Adrenal gland (tissue), 9 donors: ENCODE measurements at regions not wholly inside any gene's neighbourhood (a gene's known extent, or its start where the extent isn't known, plus 50 kb on each side); places are given as distances from the start of the nearest gene placed in this dataset.
"Not testable (repeated sequence)": the region's sequence is repeated elsewhere in the genome, so short reads cannot be mapped to it uniquely, and the experiment has no call there.

Experiments used
- DNase-seq, 7 donors: peaks; one replicate each; pipeline ENCODE4 v3.0.0-alpha.2; 2019 to 2020
- H3K27ac ChIP-seq, 5 donors: fragments of 200-600 bp; sonication (generic) in 4 of 5; 1 replicate in 3 of 5; 2 replicates in 2 of 5; pipeline versions ENCODE4 v1.5.1 to v1.8.0; 2016 to 2020; ENCODE audit warnings: mild to moderate bottlenecking in 1 of 5
- H3K27me3 ChIP-seq: fragments of 200-600 bp; 2 replicates; pipeline ENCODE4 v1.8.0; 2021
- H3K36me3 ChIP-seq, 2 donors: fragments of 200-600 bp; replicated peaks in 1 of 2; 1 replicate in 1 of 2; 2 replicates in 1 of 2; pipeline versions ENCODE4 v1.5.1 to v1.8.0; 2018 to 2022
- H3K4me1 ChIP-seq, 2 donors: fragments of 200-600 bp; replicated peaks in 1 of 2; 1 replicate in 1 of 2; 2 replicates in 1 of 2; pipeline versions ENCODE4 v1.5.1 to v1.8.0; 2018 to 2021
- H3K4me3 ChIP-seq, 4 donors: fragments of 200-600 bp; sonication (generic) in 3 of 4; one replicate each; pipeline ENCODE4 v1.5.1; 2016 to 2018
- H3K9me3 ChIP-seq, 3 donors: fragments of 200-600 bp; sonication (generic) in 1 of 3; replicated peaks in 1 of 3; 1 replicate in 2 of 3; 2 replicates in 1 of 3; pipeline versions ENCODE4 v1.5.1 to v1.8.0; 2016 to 2021
- POLR2A ChIP-seq, 2 donors: fragments of 450-650 bp; IDR thresholded peaks; one replicate each; pipeline ENCODE4 v1.6.1; 2017; ENCODE audit warnings: antibody characterized with exemption in 2 of 2, mild to moderate bottlenecking in 2 of 2, moderate library complexity in 1 of 2
- WGBS, 4 donors: extraction: QIAGEN DNeasy Blood & Tissue Kit in 2 of 4; methylation state at CpG; one replicate each; pipeline versions ENCODE4 v1.1.5 to v1.1.7; 2013 to 2017; 5-methylcytosine and 5-hydroxymethylcytosine counted together
- intact Hi-C, 2 donors: fragments of 100-400 bp; cut with DNase I; formaldehyde crosslinking; loops; one replicate each; pipeline versions ENCODE4 v1.14.1 to v1.15.0; 2022 to 2023
- TF ChIP-seq, protein P1 (sequence below), 6 experiments: fragments of 450-650 bp in 4 of 6; fragments of 200-600 bp in 2 of 6; sonication (generic) in 1 of 6; IDR thresholded peaks; 1 replicate in 5 of 6; 2 replicates in 1 of 6; pipeline versions ENCODE4 v1.5.1 to v1.8.0; 2016 to 2021; ENCODE audit warnings: antibody characterized with exemption in 6 of 6, mild to moderate bottlenecking in 2 of 6, moderate library complexity in 1 of 6
- donor health status: healthy with polysubstance abuse.
- donor health status: Bipolar disorder and iron deficiency.
- donor health status: DM: yes; HTN: yes; CAD: no.
- donor health status: DM: no; HTN: no; CAD: no.
- donor health status: DM: no; HTN: no; CAD: no.

DNA sequence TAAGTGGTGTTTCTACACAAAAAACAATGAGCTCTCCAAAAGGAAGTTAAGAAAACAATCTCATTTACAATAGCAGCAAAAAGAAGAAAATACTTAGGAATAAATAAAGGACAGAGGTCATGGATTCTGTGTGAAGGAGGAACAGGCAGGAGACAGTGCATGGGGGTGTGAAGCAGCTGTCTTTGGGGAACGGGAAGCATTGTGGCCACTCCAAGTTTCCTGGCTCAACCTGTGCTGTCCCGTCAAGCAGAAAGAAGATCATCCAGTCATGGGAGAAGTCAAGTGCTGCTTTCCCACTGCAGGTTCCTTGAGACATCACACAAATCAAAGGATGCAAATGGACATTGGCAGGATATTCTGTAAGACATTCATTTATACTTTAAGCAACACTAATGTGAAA is 66.1 kb upstream of the MAML3 start:
- no peaks in the 10 kb centered on the region for H3K9me3 ChIP-seq
- TF ChIP-seq, protein P1, sequence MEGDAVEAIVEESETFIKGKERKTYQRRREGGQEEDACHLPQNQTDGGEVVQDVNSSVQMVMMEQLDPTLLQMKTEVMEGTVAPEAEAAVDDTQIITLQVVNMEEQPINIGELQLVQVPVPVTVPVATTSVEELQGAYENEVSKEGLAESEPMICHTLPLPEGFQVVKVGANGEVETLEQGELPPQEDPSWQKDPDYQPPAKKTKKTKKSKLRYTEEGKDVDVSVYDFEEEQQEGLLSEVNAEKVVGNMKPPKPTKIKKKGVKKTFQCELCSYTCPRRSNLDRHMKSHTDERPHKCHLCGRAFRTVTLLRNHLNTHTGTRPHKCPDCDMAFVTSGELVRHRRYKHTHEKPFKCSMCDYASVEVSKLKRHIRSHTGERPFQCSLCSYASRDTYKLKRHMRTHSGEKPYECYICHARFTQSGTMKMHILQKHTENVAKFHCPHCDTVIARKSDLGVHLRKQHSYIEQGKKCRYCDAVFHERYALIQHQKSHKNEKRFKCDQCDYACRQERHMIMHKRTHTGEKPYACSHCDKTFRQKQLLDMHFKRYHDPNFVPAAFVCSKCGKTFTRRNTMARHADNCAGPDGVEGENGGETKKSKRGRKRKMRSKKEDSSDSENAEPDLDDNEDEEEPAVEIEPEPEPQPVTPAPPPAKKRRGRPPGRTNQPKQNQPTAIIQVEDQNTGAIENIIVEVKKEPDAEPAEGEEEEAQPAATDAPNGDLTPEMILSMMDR (IDR thresholded peaks at IDR 0.05): no peak
- no peak overlapping the region for H3K27ac ChIP-seq
- no peaks in the 10 kb centered on the region for H3K27me3 ChIP-seq
- H3K4me1 ChIP-seq: no peaks in the 10 kb centered on the region
- WGBS, 4 donors: 59 to 71% (median 63%) methylated on average over 2 of the region's 2 CpGs
- no peaks in the 10 kb centered on the region for H3K36me3 ChIP-seq
- intact Hi-C loops: no loop called here
- DNase-seq: no peak
- no peak overlapping the region for H3K4me3 ChIP-seq

DNA sequence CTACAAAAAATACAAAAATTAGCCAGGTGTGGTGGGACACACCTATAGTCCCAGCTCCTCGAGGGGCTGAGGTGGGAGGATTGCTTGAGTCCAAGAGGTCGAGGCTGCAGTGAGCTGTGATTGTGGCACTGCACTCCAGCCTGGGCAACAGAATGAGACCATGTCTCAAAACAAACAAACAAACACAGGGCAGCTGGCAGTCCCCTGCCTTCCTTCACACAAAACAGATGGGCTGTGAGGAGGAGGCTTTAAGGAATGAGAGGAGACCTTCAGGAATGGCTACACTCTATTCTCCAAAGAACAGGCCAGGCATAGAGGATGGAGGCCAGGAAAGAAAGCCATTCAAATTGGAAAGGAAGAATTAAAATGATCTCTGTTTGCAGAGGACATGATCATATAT is 65.6 kb upstream of the MAML3 start:
- no peaks in the 10 kb centered on the region for H3K27me3 ChIP-seq
- intact Hi-C loops: no loop called here
- no peaks in the 10 kb centered on the region for H3K36me3 ChIP-seq
- WGBS, 4 donors: 63 to 73% (median 68%) methylated on average over 2 of the region's 2 CpGs
- H3K4me1 ChIP-seq: no peaks in the 10 kb centered on the region
- H3K27ac ChIP-seq: no peak overlapping the region
- DNase-seq: no peak
- H3K4me3 ChIP-seq: no peak overlapping the region
- TF ChIP-seq, protein P1 (IDR thresholded peaks at IDR 0.05): no peak
- no peak for TF ChIP-seq POLR2A (IDR thresholded peaks at IDR 0.05)
- no peaks in the 10 kb centered on the region for H3K9me3 ChIP-seq

DNA sequence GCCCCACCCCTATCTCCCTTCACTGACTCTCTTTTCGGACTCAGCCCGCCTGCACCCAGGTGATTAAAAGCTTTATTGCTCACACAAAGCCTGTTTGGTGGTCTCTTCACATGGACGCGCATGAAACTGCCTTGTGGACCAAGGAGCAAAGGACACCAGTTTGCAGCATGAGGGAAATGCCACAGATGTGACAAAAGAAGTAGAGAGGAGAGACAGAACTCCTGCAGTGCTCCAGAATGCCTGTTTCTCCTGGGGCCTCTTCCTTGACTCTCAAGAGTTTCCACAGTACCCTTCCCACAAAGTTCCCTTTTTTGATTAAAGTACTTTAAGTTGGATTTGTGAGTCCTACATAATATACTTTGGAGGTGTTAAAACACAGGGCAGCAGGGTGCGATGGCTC is 65.1 kb upstream of the MAML3 start:
- H3K27me3 ChIP-seq, intact Hi-C loops, H3K9me3 ChIP-seq, H3K36me3 ChIP-seq, H3K27ac ChIP-seq, H3K4me1 ChIP-seq, H3K4me3 ChIP-seq, DNase-seq: not testable (repeated sequence)
- 91 to 97% (median 93%) methylated on average over 5 of the region's 5 CpGs for WGBS, 4 donors

DNA sequence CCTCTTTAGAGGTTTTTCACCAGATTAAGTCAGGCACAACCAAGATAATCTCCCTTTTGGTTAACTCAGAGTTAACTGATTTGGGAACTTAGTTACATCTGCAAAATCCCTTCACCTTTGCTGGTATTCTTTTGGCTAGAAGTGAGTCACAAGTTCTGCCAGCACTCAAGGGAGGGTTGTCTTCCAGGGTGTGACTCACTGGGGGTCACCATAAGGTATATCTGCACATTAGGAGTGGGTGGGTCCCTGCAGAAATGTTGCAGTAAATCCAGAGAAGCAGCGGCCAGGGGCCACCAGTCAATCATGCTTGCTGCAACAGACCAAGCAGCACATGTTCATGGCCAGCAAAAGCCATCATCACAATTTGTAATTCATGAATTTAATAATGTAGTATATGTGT is 59.8 kb upstream of the MAML3 start:
- TF ChIP-seq, protein P1 (IDR thresholded peaks at IDR 0.05): no peak
- no peak for TF ChIP-seq POLR2A (IDR thresholded peaks at IDR 0.05)
- Histone ChIP-seq H3K36me3 (no peaks in the 10 kb centered on the region), H3K4me3 (no peak overlapping the region), H3K9me3 (no peaks in the 10 kb centered on the region), H3K27me3 (no peaks in the 10 kb centered on the region), H3K27ac (no peak overlapping the region), H3K4me1 (no peaks in the 10 kb centered on the region)
- DNase-seq: no peak
- intact Hi-C loops: no loop called here
- 67 to 96% (median 88%) methylated on average over 1 of the region's 1 CpG; no CpG with 5 or more reads in 1 of the 4 donors for WGBS, 4 donors

DNA sequence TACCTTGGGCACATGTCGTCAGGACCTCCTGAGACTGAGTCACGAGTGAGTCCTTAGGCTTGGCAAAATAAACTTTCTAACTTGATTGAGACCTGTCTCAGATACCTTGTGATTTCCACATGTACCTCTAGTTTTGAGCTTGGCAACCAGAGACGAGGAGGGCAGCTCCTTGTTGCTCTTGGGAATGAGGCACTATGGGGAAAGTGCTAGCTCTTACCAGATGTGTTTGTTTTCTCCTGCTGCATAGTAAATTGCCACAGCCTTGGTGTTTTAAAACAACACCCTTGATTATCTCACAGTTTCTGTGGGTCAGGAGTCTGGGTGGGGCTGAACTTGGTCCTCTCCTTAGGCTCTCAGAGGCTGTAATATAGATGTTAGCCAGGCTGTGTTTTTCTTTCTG is 59.1 kb upstream of the MAML3 start:
- Histone ChIP-seq H3K4me3 (no peak overlapping the region), H3K27ac (no peak overlapping the region), H3K36me3 (no peaks in the 10 kb centered on the region), H3K27me3 (no peaks in the 10 kb centered on the region), H3K9me3 (no peaks in the 10 kb centered on the region), H3K4me1 (no peaks in the 10 kb centered on the region)
- TF ChIP-seq POLR2A (IDR thresholded peaks at IDR 0.05): no peak
- TF ChIP-seq, protein P1 (IDR thresholded peaks at IDR 0.05): no peak
- intact Hi-C loops: no loop called here
- no peak for DNase-seq
- WGBS, 4 donors: 71 to 82% (median 78%) methylated on average over 3 of the region's 3 CpGs
